CD4-positive, alpha-beta T cell treated with Interleukin-6 for 4 hours (primary cell): ENCODE measurements at regions not wholly inside any gene's neighbourhood (a gene's known extent, or its start where the extent isn't known, plus 50 kb on each side); places are given as distances from the start of the nearest gene placed in this dataset.

Experiments used
- DNase-seq: peaks from one replicate; pipeline ENCODE4 v3.0.0-alpha.2; 2020; ENCODE audit warnings: mixed read lengths

- DNase-seq: no peak
These were observed 686.7 kb upstream of the RBFOX1 start for GRCh38 chr16:6645768-6646568.

DNA sequence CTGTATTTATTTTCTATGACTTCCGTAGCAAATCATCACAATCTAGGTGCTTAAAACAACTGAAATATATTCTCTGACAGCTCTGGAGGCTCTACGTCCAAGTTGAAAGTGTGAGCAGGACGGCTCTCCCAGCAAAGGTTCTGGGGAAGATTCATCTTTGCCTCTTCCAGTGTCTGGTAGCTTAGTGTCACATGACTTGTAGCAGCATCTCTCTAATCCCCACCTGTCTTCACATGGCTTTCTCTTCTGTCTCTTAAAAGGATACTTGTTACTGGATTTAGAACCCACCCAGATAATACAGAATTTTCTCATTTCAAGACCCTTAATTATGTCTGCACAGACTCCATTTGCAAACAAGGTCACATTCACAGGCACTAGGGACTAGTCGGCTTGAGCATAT, 687.7 kb upstream of the RBFOX1 start:
- no peak for DNase-seq

DNA sequence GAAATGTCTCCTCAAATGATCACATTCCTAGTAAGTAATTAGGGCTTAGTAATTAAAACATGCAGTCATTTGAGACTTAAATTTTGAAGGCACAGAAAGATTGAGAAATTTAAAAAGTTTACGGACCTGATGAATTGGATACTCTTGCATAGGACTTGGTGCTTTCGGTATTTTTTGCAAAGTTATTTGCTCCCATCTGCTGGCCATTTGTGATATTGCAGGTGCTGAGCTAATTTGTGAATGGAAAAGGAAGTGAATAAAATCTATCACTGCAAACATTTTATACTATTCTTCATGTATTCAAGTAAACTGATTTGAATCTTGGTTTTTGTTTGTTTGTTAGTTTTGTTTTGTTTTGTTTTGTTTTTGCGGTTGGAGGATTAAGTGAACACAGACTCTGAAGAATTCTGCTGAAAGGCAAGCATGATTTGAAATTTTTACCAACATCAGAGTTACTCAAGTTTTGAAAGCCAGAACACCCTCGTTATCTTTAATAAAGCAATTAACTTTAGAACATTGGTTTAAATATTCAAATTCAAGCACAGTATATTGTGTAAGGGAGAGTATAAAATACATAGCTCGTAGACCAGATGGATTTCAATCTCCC, 689.5 kb upstream of the RBFOX1 start:
- peak; percentile 34 for DNase-seq

GRCh38 chr16:6642271-6642670, 690.4 kb upstream of the RBFOX1 start:
- no peak for DNase-seq

DNA sequence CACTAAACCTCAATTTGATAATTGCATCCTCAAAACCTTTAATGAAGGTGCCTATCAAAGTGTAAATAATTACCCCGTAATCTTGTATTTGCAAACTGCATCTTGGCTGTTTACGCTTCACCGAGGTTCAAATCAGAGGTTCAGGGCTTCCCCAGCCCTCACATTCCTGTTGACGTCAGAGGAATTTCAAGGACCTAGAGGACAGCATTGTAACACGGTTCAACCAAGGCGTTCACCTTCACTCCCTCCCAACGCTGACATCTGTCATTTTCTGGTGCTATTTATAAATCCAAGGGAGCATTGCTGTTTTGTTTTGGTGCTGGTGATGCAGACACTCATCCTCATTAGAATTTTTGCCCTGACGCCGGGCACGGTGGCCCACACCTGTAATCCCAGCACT, 691.6 kb upstream of the RBFOX1 start:
- no peak for DNase-seq

- DNase-seq: no peak
These were observed 696.2 kb upstream of the RBFOX1 start for GRCh38 chr16:6636457-6636856.

GRCh38 chr16:6634151-6634550, 698.5 kb upstream of the RBFOX1 start:
- DNase-seq: no peak

DNA sequence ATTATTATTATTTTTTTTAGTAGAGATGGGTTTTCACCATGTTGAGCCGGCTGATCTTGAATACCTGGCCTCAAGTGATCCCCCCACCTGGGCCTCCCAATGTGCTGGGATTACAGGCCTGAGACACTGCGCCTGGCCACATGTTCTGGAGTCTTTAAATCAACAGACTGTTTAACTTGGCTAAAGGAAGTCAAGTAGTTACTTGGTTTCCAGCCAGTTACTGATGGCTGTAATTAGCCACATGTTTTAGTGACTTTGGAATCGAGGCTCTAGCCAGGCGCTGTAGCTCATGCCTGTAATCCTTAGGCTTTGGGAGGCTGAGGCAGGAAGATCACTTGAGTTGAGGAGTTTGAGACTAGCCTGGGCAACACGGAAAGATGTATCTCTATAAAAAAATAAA, 699.2 kb upstream of the RBFOX1 start:
- DNase-seq: no peak

DNA sequence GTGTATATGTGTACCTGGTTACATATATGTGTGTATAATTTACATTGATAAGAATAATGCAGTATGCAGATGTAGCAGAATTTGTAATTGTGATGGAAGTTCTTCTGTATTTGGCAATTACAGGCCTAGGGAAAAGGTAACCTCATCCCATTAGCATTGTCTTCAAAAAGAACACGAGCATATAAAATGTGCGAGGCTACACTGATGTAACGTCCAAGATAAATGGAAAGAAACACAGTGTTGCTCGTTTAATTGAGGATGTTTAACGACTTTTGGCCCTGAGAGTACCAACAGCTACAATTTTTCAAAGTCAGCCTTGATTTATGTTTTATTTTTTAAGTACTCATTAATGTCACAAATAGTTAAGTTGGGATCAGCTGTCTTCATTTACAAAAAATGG, 703.5 kb upstream of the RBFOX1 start:
- DNase-seq: no peak

DNA sequence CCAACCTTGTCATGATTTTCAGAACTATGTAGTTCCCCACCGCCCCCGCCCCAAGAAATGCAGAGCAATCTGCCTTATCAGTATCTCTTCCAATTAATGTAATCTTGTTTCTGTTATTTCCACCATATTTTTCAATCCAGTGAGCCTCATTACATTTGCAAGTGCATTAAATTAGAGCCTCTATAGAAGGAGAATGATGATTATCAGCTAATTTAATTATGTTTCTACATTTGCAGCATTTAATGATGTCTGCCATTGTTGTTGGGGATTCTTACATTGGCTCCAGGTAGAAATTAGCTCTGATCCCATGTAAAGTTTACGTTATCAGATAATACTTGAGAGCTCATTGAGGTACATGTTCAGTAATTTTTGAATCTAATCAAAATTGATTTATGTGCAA, 707.0 kb upstream of the RBFOX1 start:
- DNase-seq: no peak

DNA sequence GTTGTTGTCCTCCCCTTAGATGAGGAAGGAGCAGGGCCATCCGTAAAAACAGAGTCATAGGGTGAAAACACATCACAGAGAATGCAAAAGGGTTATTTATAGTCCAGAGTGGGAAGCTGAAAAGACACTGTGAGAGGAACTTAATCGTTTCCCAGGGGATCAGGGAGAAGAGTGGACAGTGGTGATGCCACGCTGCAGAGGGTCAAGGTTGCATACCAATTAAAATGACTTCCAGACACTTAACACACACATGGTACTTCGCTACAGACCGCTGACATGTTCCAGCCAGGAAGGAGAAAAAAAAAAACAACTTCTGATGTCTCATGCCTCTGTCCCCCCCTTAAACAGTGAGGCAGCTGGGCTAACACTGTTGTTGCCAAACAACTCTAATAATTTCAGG, 713.8 kb upstream of the RBFOX1 start:
- DNase-seq: no peak

- no peak for DNase-seq
These were observed 715.9 kb upstream of the RBFOX1 start for GRCh38 chr16:6616746-6617145.

DNA sequence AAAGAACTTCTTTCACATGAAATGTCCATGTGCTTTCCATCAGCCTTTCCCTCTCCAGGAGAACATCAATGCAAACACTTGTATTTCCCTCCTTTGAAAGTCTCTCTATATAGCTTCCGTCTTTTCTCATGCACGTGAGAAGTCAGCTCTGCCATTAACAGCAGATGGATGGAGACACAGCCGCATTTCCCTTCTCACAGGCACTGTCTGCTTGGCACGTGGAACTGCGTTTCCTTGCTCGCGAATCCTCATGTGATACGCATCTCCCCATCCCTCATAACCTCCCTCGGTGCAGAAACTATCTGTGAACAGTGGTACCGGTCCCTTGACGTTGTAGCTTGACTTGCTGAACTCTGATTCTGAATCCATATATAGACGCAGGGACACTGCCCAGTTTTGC, 717.0 kb upstream of the RBFOX1 start:
- DNase-seq: no peak

GRCh38 chr16:6611535-6611934, 721.1 kb upstream of the RBFOX1 start:
- DNase-seq: no peak

DNA sequence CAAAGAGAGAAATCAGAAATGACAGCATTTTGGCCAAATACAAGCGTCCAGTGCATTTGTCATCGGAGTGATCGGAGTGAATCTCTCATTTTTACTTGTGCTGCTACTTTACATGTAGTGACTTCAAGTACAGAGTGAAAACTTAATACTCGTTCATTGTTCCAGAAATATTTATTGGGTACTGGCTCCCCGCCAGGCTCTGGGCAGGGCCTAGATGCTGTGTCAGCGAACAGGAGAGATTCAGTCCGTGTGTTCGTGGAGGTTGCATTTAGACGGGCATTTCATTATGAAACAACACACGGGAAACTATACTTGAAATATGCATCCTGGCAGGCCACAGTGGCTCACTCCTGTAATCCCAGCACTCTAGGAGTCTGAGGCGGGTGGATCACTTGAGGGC, 727.2 kb upstream of the RBFOX1 start:
- no peak for DNase-seq

- no peak for DNase-seq
These were observed 728.8 kb upstream of the RBFOX1 start for GRCh38 chr16:6603780-6604325.

DNA sequence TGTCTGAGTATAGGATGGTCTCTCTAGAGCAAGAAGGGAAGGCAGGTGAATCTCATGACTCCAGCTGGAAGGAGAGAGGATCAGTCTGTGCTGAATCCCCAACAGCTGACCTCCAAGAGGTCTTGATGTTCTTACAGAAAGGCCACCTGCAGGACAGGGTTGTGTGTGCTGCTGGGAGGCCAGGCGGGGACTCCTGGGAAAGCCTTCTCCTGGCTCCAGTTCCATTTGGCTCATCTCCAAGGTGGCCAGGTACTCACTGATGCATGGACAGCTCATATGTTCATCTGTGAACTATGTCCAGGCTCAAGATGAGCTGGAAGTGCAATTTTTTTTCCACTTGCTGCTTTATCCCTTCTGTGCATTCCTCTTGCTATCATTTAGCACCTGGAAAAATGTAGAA, 730.2 kb upstream of the RBFOX1 start:
- DNase-seq: no peak

GRCh38 chr16:6600167-6600566, 732.5 kb upstream of the RBFOX1 start:
- DNase-seq: no peak

DNA sequence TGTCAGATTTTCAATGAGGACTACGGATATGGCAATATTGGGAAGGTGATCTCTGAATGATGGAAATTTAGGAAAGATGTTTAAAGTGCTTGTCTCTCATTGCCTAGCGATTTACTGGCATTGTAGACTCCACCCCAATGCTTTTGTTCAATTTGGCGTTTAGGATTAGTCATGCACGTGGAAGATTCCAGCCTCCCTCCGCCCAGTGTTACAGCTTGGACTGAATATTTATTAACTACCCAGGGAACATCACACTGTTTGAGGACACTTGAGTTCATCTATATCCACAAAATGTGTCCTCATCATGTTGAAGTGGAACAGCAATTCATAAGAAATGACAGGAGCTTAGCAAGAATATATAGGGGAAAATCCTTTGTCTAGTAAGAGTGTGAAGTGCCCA, 738.8 kb upstream of the RBFOX1 start:
- no peak for DNase-seq

GRCh38 chr16:6576606-6577005, 756.0 kb upstream of the RBFOX1 start:
- DNase-seq: no peak

GRCh38 chr16:6576113-6576512, 756.5 kb upstream of the RBFOX1 start:
- no peak for DNase-seq

DNA sequence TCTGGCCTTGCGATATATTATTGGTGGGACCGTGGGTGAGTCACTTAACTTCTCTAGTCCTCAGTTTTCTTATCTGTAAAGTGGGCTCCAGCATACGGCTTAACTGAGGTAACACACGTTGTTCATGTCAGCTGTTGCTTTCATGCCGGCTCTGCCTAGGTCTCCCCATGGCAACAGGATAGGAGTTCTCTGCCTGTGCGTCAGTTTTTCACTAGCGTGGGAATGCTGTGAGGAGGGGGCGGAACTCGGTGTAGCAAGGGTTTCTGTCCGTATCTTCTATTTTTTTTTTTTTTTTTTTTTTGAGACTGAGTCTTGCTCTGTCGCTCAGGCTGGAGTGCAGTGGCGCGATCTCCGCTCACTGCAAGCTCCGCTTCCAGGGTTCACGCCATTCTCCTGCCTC, 758.5 kb upstream of the RBFOX1 start:
- DNase-seq: no peak

- DNase-seq: no peak
These were observed 759.1 kb upstream of the RBFOX1 start for GRCh38 chr16:6573577-6573976.

- DNase-seq: no peak
These were observed 761.6 kb upstream of the RBFOX1 start for GRCh38 chr16:6571044-6571443.

- DNase-seq: no peak
These were observed 762.1 kb upstream of the RBFOX1 start for GRCh38 chr16:6570530-6570929.
